HEK293 (cell line): ENCODE measurements at regions not wholly inside any gene's neighbourhood (a gene's known extent, or its start where the extent isn't known, plus 50 kb on each side); places are given as distances from the start of the nearest gene placed in this dataset.

Source experiments
- MYNN ChIP-seq: fragments of 450-650 bp; formaldehyde crosslinking; IDR thresholded peaks from 2 replicates; pipeline ENCODE4 v1.5.1; 2016; ENCODE audit warnings: missing biosample characterization, missing genetic modification characterization, borderline replicate concordance
- SALL2 ChIP-seq: fragments of 450-650 bp; formaldehyde crosslinking; IDR thresholded peaks from 2 replicates; pipeline ENCODE4 v1.5.0; 2017; ENCODE audit warnings: missing biosample characterization, mild to moderate bottlenecking, missing genetic modification characterization, borderline replicate concordance
- ZNF76 ChIP-seq: fragments of 450-650 bp; formaldehyde crosslinking; IDR thresholded peaks from 2 replicates; pipeline ENCODE4; 2016; ENCODE audit warnings: low read depth, missing biosample characterization, missing genetic modification characterization, borderline replicate concordance
- ZNF792 ChIP-seq: fragments of 450-650 bp; formaldehyde crosslinking; IDR thresholded peaks from 2 replicates; pipeline ENCODE4 v1.5.1; 2016; ENCODE audit warnings: missing biosample characterization, missing genetic modification characterization
- TF ChIP-seq, protein P1 (sequence below): fragments of 450-650 bp; formaldehyde crosslinking; IDR thresholded peaks from 2 replicates; pipeline ENCODE4 v1.5.1; 2016; ENCODE audit warnings: missing biosample characterization, missing genetic modification characterization

DNA sequence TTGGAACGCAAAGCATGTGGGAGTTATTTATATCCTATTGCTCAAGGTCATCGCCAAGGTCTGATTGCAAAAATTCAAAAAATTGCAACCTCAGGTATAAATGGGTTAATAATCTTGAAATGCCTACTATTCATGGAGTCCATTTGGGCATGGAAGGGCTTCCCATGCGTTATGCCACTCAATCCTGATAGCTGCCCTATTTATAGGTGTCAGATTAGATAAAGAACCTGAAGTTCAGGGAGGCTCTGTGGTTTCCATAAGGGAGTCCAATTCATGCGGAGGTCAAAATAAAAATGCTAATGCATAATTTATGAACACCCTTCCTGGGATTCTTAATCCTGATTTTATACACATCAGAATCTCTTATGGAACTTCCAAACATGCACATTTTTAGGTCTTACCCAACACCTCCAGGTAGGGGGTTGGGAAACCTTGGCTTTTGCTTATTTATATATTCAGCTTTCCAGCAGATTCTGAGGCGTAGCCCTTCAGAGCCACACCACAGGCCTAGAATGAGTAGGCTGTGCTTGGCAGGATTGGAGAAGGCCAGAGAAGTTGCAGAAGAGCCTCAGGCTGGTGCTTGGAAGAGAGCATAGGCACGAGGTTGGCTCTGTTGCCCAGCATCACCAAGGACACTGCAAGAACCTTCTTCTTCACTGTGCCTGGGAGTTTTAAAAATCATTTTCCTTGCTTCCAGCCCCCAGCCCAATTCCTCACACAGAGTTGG is 324.4 kb upstream of the CFAP20DC start:
- TF ChIP-seq ZNF792 (no peak), SALL2 (tag by site-specific recombination) (no peak), ZNF76 (tag by site-specific recombination) (no peak), MYNN (tag by site-specific recombination) (no peak)
- TF ChIP-seq, protein P1, sequence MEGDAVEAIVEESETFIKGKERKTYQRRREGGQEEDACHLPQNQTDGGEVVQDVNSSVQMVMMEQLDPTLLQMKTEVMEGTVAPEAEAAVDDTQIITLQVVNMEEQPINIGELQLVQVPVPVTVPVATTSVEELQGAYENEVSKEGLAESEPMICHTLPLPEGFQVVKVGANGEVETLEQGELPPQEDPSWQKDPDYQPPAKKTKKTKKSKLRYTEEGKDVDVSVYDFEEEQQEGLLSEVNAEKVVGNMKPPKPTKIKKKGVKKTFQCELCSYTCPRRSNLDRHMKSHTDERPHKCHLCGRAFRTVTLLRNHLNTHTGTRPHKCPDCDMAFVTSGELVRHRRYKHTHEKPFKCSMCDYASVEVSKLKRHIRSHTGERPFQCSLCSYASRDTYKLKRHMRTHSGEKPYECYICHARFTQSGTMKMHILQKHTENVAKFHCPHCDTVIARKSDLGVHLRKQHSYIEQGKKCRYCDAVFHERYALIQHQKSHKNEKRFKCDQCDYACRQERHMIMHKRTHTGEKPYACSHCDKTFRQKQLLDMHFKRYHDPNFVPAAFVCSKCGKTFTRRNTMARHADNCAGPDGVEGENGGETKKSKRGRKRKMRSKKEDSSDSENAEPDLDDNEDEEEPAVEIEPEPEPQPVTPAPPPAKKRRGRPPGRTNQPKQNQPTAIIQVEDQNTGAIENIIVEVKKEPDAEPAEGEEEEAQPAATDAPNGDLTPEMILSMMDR (tag by site-specific recombination) = no peak
